ENCODE measurements at regions not wholly inside any gene's neighbourhood (a gene's known extent, or its start where the extent isn't known, plus 50 kb on each side); places are given as distances from the start of the nearest gene placed in this dataset.
"Not testable (repeated sequence)": the region's sequence is repeated elsewhere in the genome, so short reads cannot be mapped to it uniquely, and the experiment has no call there.

DNA sequence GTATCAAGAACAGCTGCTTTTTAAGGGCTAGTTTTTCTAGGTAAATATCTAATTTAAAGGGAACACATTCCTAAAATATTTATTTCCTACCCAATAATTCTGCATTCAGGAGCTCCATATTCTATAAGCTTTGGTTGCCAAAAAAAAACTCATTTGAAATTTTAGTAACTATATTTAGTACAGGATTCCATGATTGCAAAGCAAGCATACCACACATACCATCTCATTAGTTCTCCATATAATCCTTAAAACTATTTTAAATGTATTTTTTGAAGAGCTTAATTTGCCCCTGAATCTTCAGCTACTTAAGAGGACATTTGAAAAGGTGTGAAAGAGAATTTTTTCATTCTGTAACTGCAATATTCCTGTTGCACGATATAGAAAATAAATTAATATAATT is 877.0 kb downstream of the NR2F1-AS1 start:
- 75 to 90% methylated on average over 1 of the region's 1 CpG for WGBS, 2 donors
- Histone ChIP-seq H3K4me3 (replicated peaks in 1 of 3) (no peak overlapping the region), H3K27ac (no peak overlapping the region), H3K36me3 (no peaks in the 10 kb centered on the region), H3K4me1 (no peaks in the 10 kb centered on the region), H3K9me3 (no peaks in the 10 kb centered on the region), H3K27me3 (no peaks in the 10 kb centered on the region)
- DNase-seq: no peak
- TF ChIP-seq, protein P1, sequence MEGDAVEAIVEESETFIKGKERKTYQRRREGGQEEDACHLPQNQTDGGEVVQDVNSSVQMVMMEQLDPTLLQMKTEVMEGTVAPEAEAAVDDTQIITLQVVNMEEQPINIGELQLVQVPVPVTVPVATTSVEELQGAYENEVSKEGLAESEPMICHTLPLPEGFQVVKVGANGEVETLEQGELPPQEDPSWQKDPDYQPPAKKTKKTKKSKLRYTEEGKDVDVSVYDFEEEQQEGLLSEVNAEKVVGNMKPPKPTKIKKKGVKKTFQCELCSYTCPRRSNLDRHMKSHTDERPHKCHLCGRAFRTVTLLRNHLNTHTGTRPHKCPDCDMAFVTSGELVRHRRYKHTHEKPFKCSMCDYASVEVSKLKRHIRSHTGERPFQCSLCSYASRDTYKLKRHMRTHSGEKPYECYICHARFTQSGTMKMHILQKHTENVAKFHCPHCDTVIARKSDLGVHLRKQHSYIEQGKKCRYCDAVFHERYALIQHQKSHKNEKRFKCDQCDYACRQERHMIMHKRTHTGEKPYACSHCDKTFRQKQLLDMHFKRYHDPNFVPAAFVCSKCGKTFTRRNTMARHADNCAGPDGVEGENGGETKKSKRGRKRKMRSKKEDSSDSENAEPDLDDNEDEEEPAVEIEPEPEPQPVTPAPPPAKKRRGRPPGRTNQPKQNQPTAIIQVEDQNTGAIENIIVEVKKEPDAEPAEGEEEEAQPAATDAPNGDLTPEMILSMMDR (IDR thresholded peaks at IDR 0.05): no peak
- no peak for TF ChIP-seq POLR2A (IDR thresholded peaks at IDR 0.05)
- intact Hi-C loops (cut with DNase I): no loop called here

DNA sequence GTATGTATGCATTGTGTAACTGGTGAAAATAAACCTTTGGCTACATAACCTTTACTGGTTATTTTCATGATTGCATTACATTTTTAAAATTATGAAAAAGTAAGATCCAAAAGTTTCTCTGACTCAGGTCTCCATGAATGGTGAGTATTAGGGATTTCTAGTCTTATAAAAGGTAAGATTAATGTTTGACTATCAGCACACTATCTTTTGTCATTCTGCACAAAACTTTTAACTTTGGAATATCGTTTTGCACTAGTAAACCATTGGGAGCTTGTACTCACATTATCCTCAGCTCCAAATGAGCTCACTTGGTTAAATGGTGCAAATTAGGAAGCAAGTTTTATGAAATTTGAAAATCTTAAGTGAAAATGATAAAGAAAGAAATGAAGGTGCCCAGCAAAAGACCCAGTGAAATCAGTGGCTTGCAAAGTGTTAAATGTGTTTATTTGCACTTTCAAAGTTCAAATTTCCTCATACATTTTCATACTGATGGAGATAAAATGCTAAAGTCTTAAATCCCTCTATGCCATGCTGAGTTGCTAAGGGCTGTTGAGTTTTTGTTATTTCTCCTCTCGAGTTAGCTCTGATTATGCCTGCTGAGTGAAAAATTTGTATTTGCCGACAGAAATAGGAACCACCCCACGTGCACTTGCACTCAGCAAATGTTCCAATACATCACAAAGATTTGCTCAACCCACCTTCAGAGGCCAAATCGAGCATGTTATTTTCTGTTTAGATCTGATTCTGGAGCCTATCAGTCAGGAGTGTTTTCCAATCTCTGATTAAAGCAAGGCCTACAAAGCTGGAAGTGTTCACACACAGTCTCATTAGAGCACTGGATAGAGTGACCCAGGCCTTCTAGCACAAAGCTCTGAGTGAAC is 885.7 kb downstream of the NR2F1-AS1 start:
- Histone ChIP-seq H3K4me3 (replicated peaks in 1 of 3) (no peak overlapping the region), H3K27ac (no peak overlapping the region), H3K36me3 (no peaks in the 10 kb centered on the region), H3K27me3 (no peaks in the 10 kb centered on the region), H3K9me3 (no peaks in the 10 kb centered on the region), H3K4me1 (no peaks in the 10 kb centered on the region)
- intact Hi-C loops (cut with DNase I): no loop called here
- 45 to 46% methylated on average over 5 of the region's 5 CpGs for WGBS, 2 donors
- DNase-seq: no peak
- TF ChIP-seq, protein P1 (IDR thresholded peaks at IDR 0.05): no peak
- no peak for TF ChIP-seq POLR2A (IDR thresholded peaks at IDR 0.05)

DNA sequence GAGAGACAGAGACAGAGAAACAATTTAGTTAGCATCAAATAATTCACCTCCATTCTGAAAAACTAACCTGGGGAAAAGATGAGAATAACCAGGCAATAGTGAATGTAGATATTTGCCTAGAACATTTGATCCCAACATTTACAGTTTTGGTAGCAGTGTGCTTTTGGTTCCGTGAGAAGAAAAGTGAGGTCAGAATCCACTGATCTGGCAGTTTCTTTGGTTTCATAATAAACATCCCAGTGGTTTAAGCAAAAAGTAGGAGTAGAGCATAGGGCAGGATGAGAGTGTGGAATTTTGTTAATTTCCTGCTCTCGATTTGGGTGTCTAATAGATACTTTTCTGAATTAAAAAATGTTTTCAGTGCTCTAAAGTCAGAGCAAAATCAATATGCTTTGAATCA is 887.0 kb downstream of the NR2F1-AS1 start:
- 76 to 82% methylated on average over 2 of the region's 2 CpGs for WGBS, 2 donors
- TF ChIP-seq, protein P1 (IDR thresholded peaks at IDR 0.05): no peak
- TF ChIP-seq POLR2A (IDR thresholded peaks at IDR 0.05): no peak
- intact Hi-C loops (cut with DNase I): no loop called here

DNA sequence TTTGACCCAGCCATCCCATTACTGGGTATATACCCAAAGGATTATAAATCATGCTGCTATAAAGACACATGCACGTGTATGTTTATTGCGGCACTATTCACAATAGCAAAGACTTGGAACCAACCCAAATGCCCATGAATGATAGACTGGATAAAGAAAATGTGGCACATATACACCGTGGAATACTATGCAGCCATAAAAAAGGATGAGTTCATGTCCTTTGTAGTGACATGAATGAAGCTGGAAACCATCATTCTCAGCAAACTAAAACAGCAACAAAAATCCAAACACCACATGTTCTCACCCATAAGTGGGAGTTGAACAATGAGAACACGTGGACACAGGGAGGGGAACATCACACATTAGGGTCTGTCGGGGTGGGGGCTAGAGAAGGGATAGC is 889.1 kb downstream of the NR2F1-AS1 start:
- DNase-seq; H3K27me3 ChIP-seq; H3K36me3 ChIP-seq; H3K9me3 ChIP-seq; H3K27ac ChIP-seq; H3K4me1 ChIP-seq; H3K4me3 ChIP-seq (replicated peaks in 1 of 3); intact Hi-C loops (cut with DNase I): not testable (repeated sequence)
- WGBS, 2 donors: 84 to 94% methylated on average over 5 of the region's 5 CpGs

More for the DNA sequence above, 887.0 kb downstream of the NR2F1-AS1 start:
- no peak overlapping the region for H3K27ac ChIP-seq
- H3K9me3 ChIP-seq: no peaks in the 10 kb centered on the region
- DNase-seq: no peak
- H3K4me3 ChIP-seq (replicated peaks in 1 of 3): no peak overlapping the region
- H3K4me1 ChIP-seq: no peaks in the 10 kb centered on the region
- no peaks in the 10 kb centered on the region for H3K27me3 ChIP-seq
- no peaks in the 10 kb centered on the region for H3K36me3 ChIP-seq

DNA sequence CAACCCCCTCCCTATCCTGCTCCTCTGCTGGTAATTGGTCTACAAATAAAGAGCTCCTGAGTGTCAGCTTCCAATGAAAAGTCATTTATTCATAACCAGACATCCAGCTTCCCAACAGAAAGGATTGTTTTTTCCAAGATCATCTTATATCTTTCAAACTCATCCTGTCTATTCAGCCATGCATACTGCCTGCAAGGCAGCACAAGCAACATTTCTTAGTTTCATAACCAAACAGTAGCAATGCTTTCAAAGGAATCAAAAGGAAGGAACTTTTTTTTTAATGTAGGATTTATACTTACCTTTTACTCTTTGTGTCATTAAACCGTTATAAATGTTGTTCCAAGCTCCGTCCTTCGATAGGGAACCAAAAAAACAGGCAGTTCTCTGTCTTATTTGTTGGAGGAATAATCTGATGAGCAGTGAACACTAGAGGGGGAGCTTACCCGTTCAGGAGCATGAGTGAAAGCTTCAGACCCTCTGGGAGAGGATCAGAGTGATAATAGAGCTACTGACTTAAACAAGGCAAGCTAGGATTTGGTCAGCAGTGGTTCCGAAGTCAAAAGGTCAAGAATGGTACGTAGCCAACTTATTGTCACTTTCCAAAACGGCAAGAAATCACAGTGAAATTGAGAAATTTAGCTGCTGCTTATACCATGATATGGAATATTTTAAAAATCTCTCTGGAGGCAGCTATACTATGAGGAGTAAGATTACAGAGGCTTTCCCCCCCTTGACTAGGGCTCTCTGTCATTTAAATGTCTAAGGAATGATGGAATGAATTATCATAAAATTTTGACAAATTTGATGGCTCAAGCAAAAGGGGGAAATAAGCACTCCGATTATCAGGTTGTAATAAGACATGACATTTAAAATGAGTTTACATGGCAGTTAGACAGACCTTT is 892.9 kb downstream of the NR2F1-AS1 start:
- TF ChIP-seq POLR2A (IDR thresholded peaks at IDR 0.05): no peak
- TF ChIP-seq, protein P1 (IDR thresholded peaks at IDR 0.05): no peak
- intact Hi-C loops (cut with DNase I): no loop called here
- H3K27me3 ChIP-seq: no peaks in the 10 kb centered on the region
- DNase-seq: no peak
- WGBS, 2 donors: 42 to 43% methylated on average over 8 of the region's 8 CpGs
- no peaks in the 10 kb centered on the region for H3K4me1 ChIP-seq
- H3K4me3 ChIP-seq (replicated peaks in 1 of 3): no peak overlapping the region
- no peaks in the 10 kb centered on the region for H3K36me3 ChIP-seq
- H3K9me3 ChIP-seq: no peaks in the 10 kb centered on the region
- no peak overlapping the region for H3K27ac ChIP-seq

Data from thyroid gland (tissue), 4 donors.